Non-pigmented ciliary epithelial cell (primary cell): ENCODE measurements at regions not wholly inside any gene's neighbourhood (a gene's known extent, or its start where the extent isn't known, plus 50 kb on each side); places are given as distances from the start of the nearest gene placed in this dataset.
"Not testable (repeated sequence)": the region's sequence is repeated elsewhere in the genome, so short reads cannot be mapped to it uniquely, and the experiment has no call there.

ENCODE experiments used
- DNase-seq: peaks from one replicate; pipeline ENCODE4 v3.0.0-alpha.2; 2010; ENCODE audit warnings: low read depth

DNA sequence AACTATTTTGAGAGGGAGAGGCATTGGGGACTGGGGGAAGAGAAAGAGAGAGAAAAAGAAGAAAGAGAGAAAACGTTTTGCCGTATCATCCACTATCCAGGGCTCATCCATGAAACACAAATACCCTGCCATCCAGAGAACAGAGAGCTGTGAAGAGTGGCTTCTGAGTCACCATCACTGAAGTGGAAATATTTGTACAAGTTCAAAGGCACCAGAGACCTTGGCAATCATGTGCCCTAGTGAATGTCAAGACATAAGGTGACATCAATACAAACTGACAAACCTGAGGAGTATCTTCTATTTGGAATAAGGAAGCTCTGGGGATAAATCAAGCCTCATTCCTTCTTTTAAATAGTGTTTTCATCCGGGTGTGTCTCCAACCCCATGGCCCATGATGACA lies 197.2 kb upstream of the PROX1 start:
- DNase-seq = no peak

DNA sequence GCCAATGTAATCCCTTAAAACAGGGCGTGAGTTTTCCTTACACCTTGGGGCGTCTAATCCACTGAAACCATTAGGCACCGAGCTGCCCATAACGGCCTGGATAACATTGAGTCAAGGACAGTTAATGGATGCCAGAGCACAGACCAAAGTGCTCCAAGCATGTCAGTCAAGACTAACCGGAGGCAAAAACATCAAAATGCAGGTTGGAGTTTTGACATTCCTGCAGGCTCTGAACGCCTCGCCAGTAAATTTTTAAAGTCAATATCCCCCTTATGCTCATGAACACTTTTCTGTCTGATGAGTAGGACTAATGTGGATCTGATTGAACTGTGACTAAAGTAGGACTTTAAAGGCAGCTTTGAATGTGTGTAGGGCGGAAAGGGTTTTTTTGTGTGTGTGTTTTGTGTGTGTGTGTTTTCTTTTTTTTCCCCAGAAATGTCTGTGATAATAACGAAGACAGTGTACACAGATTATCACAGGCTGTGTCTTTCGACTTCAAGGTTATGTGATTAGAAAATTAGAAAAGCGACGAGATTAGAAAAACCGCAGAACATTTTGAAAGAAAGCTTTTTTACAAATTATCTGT lies 194.2 kb upstream of the PROX1 start:
- DNase-seq = no peak

DNA sequence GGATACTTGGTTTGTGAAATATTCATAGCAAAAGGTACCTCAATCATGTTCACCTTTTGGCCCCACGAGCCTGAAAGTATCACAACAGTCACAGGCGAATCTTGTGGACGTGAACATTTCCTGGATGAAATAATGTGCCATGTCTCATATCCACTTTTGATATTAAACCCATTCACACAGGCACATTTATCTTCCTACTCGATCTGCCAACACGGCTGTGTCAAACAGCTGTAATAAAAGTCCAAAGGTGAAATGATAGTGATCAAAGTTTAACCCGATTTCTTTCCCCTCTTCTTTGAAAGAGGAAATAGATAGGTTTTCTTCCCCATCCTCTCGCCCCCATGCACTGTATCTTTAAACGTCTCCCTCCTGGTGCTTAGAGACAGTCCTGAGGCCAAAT lies 191.2 kb upstream of the PROX1 start:
- DNase-seq = no peak

DNA sequence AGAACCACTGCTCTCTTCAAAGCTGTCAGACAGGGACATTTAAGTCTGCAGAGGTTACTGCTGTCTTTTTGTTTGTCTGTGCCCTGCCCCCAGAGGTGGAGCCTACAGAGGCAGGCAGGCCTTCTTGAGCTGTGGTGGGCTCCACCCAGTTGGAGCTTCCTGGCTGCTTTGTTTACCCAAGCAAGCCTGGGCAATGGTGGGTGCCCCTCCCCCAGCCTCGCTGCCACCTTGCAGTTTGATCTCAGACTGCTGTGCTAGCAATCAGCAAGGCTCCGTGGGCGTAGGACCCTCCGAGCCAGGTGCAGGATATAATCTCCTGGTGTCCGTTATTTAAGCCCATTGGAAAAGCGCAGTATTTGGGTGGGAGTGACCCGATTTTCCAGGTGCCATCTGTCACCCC lies 179.5 kb upstream of the PROX1 start:
- DNase-seq = not testable (repeated sequence)

DNA sequence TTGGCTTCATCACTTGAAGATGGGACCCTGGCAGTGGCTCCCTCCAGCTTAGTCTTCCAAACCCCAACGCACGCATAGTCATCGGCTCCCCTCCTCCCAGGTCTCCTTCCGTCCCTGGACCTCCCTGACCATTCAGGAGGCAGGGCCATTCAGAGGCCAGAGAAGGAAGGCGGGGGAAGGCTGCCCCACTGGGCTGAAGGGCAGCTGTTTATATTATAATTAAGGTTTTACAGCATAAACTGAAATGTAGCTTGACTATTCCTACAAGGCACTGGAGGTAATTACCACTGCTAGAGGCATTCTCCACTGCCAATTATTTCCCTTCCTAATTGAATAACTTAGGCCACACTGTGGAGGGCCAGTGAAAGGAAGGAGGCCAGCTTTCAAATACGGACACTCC lies 170.6 kb upstream of the PROX1 start:
- no peak for DNase-seq

DNA sequence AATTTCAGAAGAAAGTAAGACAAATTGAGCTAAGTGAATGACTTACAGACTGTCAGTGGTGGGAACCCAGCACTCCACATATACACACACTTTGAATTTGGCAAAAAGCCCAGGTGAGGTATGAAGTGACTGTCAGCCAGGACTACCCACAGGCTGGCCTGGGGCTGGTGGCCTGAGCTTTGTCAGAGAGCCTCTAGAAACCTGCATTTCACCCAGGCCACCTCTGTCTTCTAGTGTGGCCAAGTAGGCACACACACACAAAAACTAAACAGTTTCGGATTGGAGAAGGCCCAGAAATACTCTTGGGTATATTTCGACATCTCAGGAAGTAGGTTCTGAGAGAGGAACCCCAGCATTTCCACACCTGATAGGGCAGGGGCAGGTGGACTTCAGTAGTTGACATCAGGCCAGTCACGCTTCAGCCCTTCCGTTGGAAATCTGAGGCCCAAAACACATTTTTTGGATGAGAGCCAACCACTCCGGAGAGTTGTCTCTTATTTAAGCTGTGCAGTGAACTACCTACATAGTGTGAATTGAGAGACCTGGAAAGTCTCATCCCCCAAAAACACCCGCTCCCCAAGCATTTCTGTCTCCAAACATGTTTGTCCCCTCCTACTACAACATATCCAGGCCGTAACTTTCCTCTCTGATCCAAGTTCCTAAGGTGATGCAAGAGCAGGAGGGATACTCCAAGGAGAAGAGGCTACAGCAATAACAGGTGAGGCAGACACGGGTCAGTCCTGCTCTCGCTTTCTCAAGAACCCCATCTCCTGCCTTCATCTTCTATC lies 167.2 kb upstream of the PROX1 start:
- no peak for DNase-seq

DNA sequence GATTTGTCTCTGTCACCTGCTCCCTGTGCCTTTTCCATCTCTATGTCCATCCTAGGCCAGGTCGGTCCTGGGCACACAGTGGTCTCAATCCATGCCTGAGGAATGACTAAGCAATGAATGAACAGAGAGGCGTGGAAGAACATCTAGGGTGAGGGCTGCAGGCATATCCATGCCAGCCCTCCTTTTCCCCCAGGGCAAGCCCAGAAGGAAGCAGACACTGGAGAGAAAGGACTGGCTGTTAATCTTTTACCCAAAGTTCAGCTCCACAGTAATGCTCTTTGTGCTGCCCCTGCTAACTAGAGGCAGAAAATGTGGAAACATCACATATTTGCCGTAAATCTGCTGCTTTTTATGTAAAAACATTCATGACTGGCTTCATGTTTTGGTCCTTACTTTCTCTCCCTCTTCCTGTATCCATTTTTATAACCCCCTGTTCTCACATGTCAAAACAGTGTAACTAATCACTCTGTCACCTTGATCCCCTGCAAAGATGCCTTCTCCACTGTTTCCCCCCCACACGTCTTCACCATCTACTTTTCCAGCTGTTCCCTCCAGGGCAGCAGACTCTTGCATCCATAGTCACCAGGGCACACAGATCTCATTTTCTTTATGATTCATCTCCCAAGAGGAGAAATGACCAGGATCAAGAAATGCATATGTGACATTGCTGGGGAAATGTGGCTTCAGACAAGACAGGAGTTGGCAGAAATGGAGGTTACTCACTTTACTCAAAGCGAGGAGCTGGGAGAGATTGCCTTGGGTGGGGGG lies 166.4 kb upstream of the PROX1 start:
- no peak for DNase-seq

DNA sequence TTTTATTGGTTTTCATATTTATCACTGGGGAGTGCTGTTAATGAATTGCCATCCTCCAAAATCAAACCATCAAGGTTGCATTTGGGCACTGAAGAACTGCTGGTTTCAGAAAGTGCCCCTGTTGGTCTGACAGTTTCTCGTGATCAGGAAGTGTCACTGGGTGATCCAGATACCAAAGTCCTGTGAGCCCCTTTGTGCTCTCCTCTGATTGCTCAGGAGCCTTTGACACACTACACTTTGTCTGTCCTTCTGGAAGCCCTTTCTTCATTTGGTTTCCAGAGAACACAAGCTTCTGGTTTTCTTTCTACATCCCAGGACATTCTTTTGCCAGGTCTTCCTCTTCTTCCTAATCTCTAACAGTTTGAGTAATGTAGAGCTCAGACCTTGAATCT lies 165.8 kb upstream of the PROX1 start:
- no peak for DNase-seq

DNA sequence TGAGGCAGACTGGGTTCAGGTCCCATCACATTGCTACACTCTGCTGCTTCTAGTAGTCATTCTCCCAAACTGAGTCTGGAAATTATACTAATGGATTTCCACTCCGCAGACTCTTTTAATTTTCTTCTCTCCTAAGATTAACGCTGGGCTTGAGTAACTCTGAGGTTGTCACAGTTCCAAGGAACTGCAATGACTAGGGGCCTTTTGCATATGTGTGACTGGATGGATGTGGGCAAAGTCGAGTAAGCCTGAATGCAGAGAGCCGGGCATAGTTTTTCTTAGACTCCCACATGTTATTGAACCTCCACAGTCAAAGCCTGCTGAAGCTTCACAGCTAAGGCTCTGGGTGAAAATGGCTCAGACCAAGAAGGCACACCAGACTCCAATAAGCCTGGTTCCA lies 160.9 kb upstream of the PROX1 start:
- no peak for DNase-seq

DNA sequence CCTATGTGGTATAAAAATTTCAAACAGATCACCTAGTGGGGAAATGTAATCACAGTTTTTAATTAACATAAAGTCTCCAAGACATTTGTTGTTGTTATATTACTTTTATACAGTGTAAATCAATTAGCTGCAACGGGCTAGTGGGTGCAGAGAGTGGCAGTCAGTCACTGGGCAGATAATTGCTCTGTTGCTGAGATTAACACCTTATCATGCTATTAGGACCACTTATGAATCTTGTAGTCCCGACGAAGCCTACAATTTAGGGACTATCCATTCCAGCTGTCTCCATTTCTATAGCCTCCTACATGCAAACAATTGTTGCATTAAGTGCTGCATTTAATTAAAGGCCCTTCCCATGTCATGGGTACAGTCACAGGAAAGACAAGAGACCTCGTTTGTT lies 158.9 kb upstream of the PROX1 start:
- DNase-seq = no peak

DNA sequence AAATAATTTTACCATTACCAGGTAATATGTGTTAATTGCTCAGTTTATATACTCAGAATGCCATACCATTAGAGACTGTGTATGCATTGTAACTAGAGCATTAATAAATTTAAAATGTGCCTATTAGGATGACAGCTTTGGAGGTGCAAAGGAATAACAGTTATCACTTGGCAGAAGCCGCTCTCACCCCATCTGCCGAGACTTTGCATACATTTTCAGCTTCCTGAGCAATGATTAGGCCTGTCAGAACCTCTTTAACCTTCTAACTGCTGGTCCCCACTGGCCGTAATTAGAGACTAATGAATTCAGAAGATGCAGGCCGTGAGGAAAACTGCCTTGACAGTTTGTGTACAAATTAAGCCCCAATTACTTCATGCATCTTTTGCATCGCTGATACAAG lies 158.0 kb upstream of the PROX1 start:
- DNase-seq = no peak

DNA sequence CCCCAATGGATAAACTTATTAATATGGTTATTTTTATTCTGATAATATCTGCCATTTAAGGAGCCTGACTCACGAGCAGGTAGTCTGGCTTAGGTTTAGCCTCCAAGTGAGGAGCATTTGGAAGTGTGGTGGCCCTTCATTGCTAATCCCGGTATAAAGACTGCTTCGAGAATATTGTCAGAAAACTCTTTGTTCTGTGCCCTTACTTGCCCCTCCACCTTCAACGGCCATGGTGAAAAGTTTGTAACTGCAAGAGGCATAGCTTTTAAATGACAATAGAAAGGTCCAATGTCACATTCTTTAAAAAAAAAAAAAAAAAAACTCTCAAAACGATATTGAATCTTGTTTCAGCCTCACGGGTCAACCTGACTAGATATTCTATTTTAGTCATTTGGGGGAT lies 157.4 kb upstream of the PROX1 start:
- no peak for DNase-seq

DNA sequence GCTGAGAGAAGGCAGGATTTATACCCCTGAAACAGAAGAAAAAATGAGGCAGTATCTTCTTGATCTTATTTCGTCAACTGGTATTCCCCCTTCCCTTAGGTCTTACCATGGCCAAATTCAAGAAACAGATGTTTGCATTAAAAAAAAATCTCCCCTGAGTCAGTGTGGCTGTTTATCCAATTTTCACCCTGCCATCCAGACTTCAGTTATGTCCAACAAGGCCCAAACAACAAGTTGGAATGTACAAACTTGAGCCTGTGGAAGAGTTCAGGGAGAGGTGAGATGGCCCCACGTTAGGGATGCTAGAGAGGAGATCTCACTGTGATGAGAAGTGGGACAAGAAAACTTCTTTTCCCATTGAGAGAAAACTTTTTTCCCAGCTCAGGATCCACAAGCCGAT lies 147.2 kb upstream of the PROX1 start:
- DNase-seq = no peak

DNA sequence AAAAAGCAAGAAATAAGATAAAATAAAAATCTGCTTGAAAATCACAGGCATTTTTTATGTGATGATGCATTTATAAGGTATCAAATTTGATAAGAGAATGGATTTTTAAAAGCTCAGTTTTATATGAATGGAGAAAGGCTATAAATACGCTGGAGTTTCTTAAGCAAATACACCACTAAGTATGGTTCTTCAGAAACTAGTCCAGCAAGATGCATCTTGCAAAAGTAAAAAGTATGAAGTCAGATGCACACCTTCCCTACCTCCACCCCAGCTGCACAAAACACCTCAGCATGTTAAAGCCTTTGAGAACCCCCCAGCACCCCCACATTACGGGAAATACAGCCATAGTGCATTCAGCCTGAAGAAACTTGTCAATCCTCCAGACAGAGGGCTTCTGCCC lies 143.1 kb upstream of the PROX1 start:
- DNase-seq = no peak

DNA sequence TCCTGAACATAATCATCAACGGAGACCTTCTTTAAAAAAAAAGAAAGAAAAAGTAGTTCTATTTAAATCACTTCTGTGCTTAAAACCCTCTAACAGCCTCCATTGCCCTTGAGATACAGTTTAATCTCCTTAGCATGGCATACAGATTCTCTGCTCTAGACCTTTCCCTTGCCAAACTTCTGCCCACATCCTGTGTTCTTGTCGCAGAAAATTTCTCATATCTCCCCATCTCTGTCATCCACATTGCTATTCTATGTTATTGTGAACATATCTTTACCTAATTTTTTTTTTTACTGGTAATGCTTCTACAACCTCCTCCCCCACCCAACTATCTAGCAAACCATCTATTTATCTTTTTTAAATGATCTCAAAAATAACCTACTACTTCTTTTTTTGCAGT lies 135.7 kb upstream of the PROX1 start:
- DNase-seq = no peak

DNA sequence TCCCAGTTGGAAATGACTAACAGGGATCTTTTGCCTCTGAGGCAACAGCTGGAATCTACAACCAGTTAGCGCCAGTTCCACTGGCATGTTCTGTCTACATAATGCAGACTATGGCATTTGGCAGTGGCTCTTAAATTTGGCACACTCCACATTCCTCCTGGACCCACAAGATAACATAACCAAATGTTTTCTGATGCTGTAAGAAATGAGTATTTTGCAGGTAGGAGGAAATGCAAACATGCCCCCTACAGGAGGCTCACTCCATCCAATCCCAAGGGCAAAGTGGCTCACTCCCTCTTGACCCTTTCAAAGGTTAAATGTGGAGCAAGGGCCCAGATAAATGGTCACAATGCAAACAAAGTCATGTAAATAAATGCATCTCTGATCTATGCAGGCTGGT lies 129.2 kb upstream of the PROX1 start:
- no peak for DNase-seq

DNA sequence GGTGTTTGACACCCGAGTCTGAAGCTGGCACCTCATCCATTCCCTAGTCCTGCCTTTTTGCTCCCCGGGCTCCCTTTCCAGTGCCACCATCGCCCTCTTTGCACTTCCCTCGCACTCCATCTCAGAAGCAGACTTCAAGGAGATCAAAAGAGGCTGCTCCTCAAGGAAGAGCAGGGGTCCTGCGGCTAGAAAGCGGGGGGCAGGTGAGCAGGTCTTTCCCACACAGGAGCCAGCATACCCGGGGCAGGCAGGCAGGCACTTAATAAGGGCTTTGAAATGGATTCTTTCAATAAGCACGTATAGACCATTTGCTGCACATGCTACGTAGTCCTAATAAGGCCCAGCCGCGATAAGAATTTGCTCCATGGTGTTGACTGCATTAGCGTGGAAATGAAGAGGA lies 125.9 kb upstream of the PROX1 start:
- no peak for DNase-seq

DNA sequence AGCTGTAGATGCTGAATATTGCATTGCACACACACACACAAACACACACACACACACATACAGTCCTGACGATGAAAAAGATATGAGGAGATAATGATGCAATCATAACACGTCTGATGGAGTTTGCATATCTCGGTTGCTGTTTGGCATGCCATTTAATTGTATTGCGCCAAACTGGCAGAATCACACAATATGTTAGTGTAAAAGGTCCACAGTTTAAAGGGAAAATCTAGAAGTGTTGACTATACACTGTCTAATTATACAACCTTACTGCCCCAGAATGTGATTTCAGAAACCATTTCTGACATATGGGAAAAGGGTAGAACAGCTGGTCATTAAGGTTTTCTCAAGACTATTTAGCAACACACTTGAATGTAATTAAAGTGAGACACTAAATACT lies 123.7 kb upstream of the PROX1 start:
- DNase-seq = no peak

DNA sequence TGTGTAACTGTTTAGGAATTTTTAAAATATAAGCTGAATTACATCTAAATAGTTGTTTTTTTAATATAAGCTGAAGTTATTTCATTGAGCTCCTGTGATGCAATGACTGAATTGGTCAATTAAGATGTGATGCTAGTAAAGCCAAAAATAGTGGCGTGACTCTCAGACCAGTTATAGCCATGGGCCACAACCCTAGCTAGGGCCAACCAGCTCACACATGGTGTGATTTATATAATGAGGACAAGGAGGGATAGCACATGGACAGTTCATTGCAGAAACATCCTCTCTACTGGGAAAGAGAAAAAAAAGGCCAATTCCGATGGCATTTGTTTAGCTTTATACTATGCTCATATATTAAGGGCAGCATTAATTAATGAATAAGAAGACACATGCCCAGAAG lies 119.3 kb upstream of the PROX1 start:
- no peak for DNase-seq

DNA sequence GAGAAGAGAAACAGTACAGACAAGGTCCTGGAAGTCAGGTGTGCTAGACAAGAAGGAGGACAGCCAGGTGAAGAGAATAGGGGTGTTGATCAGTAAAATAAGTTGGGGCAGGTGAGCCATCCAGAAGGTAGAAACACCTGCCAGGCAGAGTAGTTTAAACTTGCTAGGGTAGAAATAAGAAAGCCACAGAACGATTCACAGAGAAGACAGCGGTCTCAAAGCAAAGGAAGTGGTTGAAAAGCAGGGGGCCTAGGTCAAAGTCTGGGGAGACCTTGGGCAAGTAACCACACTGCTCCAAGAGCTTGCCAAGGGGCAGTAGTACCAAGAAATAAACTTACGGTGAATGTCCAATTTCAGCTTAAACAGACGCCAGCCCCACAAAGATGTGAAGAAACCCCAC lies 116.6 kb upstream of the PROX1 start:
- DNase-seq = no peak

DNA sequence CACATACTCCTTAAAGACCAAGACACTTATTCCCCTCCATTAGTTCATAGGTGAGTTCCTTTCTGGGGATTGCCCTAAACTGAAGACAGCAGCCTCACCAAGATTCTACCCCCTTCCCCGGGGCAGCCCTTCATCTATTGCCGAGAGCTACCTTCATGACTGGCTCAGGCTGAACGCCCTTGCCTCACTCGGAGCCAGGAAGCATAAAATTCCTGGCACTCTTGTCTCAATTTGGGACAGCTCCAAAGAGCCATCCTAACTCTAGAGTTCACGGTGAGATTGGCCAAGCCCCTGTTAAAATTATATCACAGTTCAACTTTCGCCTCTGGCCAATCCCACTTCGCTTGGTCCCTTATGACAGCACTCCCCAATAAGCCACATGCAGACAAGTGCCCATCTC lies 113.0 kb upstream of the PROX1 start:
- DNase-seq = no peak

DNA sequence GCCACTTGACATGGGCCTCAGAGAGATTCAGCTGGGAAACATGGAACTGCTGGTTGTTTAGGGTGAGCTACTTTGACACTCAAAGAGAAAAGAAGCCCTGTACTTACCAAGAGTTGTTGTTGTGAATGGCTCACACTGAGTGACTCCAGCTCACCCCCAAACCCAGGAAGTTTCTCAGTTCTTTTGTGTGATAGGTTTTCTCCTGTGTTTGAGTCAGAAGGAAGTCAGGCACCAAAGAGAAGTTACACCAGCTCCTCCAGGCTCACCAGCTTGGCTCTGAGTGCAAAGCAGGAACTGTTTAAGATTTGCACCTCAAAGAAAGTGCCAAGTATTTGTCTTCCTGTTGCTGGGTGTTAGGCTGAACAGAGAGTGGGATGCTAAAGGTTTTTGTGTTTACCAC lies 111.2 kb upstream of the PROX1 start:
- DNase-seq = no peak

DNA sequence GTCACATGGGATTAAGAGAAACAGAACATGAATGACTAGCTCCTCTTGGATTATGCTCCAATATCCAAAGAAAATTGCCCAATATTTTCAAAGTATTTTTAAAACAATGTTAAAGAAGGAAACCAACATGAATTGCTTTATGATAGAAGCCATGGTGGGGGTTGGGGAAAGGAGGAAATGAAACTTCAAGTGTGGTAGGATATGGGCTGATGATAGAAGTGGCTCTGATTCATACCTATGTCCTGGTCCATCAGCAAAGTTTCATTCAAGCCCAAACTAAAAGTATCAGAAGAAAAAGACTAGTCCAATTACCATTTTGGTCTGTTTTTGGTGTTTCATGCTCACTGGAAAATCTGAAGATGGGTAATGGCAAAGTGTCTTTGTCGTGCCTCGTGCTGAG lies 104.2 kb upstream of the PROX1 start:
- no peak for DNase-seq

DNA sequence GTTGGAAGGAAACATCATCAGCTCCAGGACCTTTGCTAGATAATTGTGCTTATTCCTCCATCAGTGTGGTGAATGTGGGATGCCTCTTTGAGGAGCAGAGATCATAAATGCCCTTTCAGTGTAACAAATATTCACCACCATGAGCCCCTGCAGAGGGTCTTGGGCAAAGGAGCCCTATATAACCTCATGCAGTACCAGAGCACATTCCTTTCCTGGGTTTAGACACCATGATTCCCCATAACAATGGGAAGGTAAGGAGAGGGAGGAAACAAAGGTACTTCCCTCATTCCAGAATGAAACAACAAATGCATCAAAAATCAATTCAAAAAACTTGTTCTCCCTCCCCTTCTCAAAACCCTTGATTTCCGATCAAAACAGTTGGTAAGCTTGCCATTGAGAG lies 103.4 kb upstream of the PROX1 start:
- DNase-seq = no peak
